ENCODE measurements at regions not wholly inside any gene's neighbourhood (a gene's known extent, or its start where the extent isn't known, plus 50 kb on each side); places are given as distances from the start of the nearest gene placed in this dataset.

DNA sequence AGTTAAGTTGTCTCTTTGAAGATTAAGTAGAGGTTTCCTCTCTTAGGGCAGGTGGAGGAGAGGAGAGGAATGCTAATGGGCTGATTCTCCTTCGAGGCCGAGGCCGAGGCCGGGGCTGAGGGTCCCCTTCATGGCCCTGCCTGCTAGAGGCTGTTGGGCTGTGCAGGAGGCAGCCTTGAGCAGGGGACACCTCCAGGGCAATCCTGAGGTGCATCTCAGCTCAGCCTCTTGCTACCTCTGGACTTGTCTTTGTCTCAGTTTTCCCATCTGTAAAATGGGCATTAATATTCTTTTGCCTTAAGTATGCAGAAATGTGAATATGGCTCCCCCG lies 97.7 kb upstream of the PRR20G start:
- TF ChIP-seq BHLHE40 (IDR thresholded peaks at IDR 0.05; ENCODE audit: borderline replicate concordance): no peak
- TF ChIP-seq ZNF384 (IDR thresholded peaks at IDR 0.05): no peak
- no peak for TF ChIP-seq TARDBP (IDR thresholded peaks at IDR 0.05)
- no peak for TF ChIP-seq ELF4 (IDR thresholded peaks at IDR 0.05)

Measured in HEK293T (cell line).